HG03442 (cell line): ENCODE measurements at regions not wholly inside any gene's neighbourhood (a gene's known extent, or its start where the extent isn't known, plus 50 kb on each side); places are given as distances from the start of the nearest gene placed in this dataset.
"Not testable (repeated sequence)": the region's sequence is repeated elsewhere in the genome, so short reads cannot be mapped to it uniquely, and the experiment has no call there.

ENCODE experiments used
- ATAC-seq: cut with Tn5 transposase; IDR thresholded peaks from one replicate; pipeline ENCODE4 v1.9.1; 2021; ENCODE audit warnings: mild to moderate bottlenecking, moderate library complexity; ENCODE audit not compliant: unreplicated experiment

- no peak for ATAC-seq
Measured at GRCh38 chr18:9042766-9043481, 59.6 kb upstream of the NDUFV2 start.

GRCh38 chr18:9043581-9043980 is 58.9 kb upstream of the NDUFV2 start:
- no peak for ATAC-seq

GRCh38 chr18:9047715-9048114 is 54.8 kb upstream of the NDUFV2 start:
- no peak for ATAC-seq

- ATAC-seq: no peak
Measured at GRCh38 chr18:9048236-9048635, 54.3 kb upstream of the NDUFV2 start.

- no peak for ATAC-seq
Measured at GRCh38 chr18:9048808-9049494, 53.5 kb upstream of the NDUFV2 start.

GRCh38 chr18:9049495-9049809 is 53.0 kb upstream of the NDUFV2 start:
- ATAC-seq: no peak

- ATAC-seq: not testable (repeated sequence)
Measured at GRCh38 chr18:9050628-9051284, 51.7 kb upstream of the NDUFV2 start.
